ES-I3 (cell line): ENCODE measurements at regions not wholly inside any gene's neighbourhood (a gene's known extent, or its start where the extent isn't known, plus 50 kb on each side); places are given as distances from the start of the nearest gene placed in this dataset.
"Not testable (repeated sequence)": the region's sequence is repeated elsewhere in the genome, so short reads cannot be mapped to it uniquely, and the experiment has no call there.

Experiments
- H3K36me3 ChIP-seq: 2 replicates; pipeline ENCODE4 v1.6.1; 2013; ENCODE audit warnings: mild to moderate bottlenecking, low read length, control low read depth, moderate library complexity; ENCODE audit not compliant: insufficient read depth
- H3K4me1 ChIP-seq: 2 replicates; pipeline ENCODE4 v1.6.1; 2013; ENCODE audit warnings: mild to moderate bottlenecking, control low read depth, low read length; ENCODE audit not compliant: insufficient read depth
- H3K9ac ChIP-seq: 2 replicates; pipeline ENCODE4 v1.6.1; 2013; ENCODE audit warnings: low read depth, mild to moderate bottlenecking, low read length, moderate library complexity
- H3K9me3 ChIP-seq: 2 replicates; pipeline ENCODE4 v1.6.1; 2013; ENCODE audit warnings: mild to moderate bottlenecking, low read length, moderate library complexity; ENCODE audit not compliant: control insufficient read depth, insufficient read depth

GRCh38 chr15:59923508-59923907 is 80.6 kb upstream of the FOXB1 start:
- H3K4me1 ChIP-seq: no peaks in the 10 kb centered on the region
- no peaks in the 10 kb centered on the region for H3K9me3 ChIP-seq
- no peaks in the 10 kb centered on the region for H3K36me3 ChIP-seq
- no peak overlapping the region for H3K9ac ChIP-seq

GRCh38 chr15:59918994-59919951 is 84.8 kb upstream of the FOXB1 start:
- H3K9ac ChIP-seq: no peak overlapping the region

GRCh38 chr15:59917504-59918157 is 86.5 kb upstream of the FOXB1 start:
- Histone ChIP-seq H3K9ac (no peak overlapping the region), H3K9me3 (no peaks in the 10 kb centered on the region; the same call in 1 of the 2 replicates), H3K4me1 (0 out of 2 replicates have a peak, but pooled peaks cover 3% of the 10 kb centered on the region), H3K36me3 (no peaks in the 10 kb centered on the region)

More at GRCh38 chr15:59918994-59919951, 84.8 kb upstream of the FOXB1 start:
- H3K36me3 ChIP-seq: no peaks in the 10 kb centered on the region
- H3K9me3 ChIP-seq: no peaks in the 10 kb centered on the region
- 0 out of 2 replicates have a peak, but pooled peaks cover 3% of the 10 kb centered on the region for H3K4me1 ChIP-seq

- Histone ChIP-seq H3K36me3 (no peaks in the 10 kb centered on the region), H3K9ac (no peak overlapping the region), H3K4me1 (peaks cover 20% of the 10 kb centered on the region; the same call in 1 of the 2 replicates), H3K9me3 (no peaks in the 10 kb centered on the region)
These were observed 98.1 kb upstream of the FOXB1 start for GRCh38 chr15:59906046-59906445.

GRCh38 chr15:59905176-59905575 is 98.9 kb upstream of the FOXB1 start:
- Histone ChIP-seq H3K4me1 (peaks cover 20% of the 10 kb centered on the region; the same call in 1 of the 2 replicates), H3K9me3 (no peaks in the 10 kb centered on the region), H3K36me3 (no peaks in the 10 kb centered on the region), H3K9ac (no peak overlapping the region)

- no peaks in the 10 kb centered on the region for H3K9me3 ChIP-seq
- no peaks in the 10 kb centered on the region for H3K36me3 ChIP-seq
- H3K9ac ChIP-seq: no peak overlapping the region
- peaks cover 20% of the 10 kb centered on the region; the same call in 1 of the 2 replicates for H3K4me1 ChIP-seq
These were observed 99.5 kb upstream of the FOXB1 start for GRCh38 chr15:59904450-59905135.

- no peak overlapping the region for H3K9ac ChIP-seq
- no peaks in the 10 kb centered on the region for H3K36me3 ChIP-seq
- no peaks in the 10 kb centered on the region for H3K9me3 ChIP-seq
- 0 out of 2 replicates have a peak, but pooled peaks cover 6% of the 10 kb centered on the region for H3K4me1 ChIP-seq
These were observed 107.4 kb upstream of the FOXB1 start for GRCh38 chr15:59896663-59897074.

- Histone ChIP-seq H3K9ac (no peak overlapping the region), H3K9me3 (no peaks in the 10 kb centered on the region), H3K36me3 (no peaks in the 10 kb centered on the region), H3K4me1 (0 out of 2 replicates have a peak, but pooled peaks cover 6% of the 10 kb centered on the region)
These were observed 109.3 kb upstream of the FOXB1 start for GRCh38 chr15:59894835-59895234.

GRCh38 chr15:59892985-59893384 is 111.1 kb upstream of the FOXB1 start:
- Histone ChIP-seq H3K9ac (no peak overlapping the region), H3K4me1 (0 out of 2 replicates have a peak, but pooled peaks cover 6% of the 10 kb centered on the region), H3K36me3 (no peaks in the 10 kb centered on the region), H3K9me3 (no peaks in the 10 kb centered on the region)

GRCh38 chr15:59887870-59888269 is 116.2 kb upstream of the FOXB1 start:
- not testable (repeated sequence) for H3K36me3 ChIP-seq, H3K9ac ChIP-seq, H3K9me3 ChIP-seq, H3K4me1 ChIP-seq

GRCh38 chr15:59887211-59887610 is 116.9 kb upstream of the FOXB1 start:
- Histone ChIP-seq H3K9me3 (no peaks in the 10 kb centered on the region), H3K4me1 (no peaks in the 10 kb centered on the region), H3K9ac (no peak overlapping the region), H3K36me3 (no peaks in the 10 kb centered on the region)

- Histone ChIP-seq H3K36me3 (no peaks in the 10 kb centered on the region), H3K9me3 (no peaks in the 10 kb centered on the region), H3K4me1 (no peaks in the 10 kb centered on the region), H3K9ac (no peak overlapping the region)
These were observed 117.7 kb upstream of the FOXB1 start for GRCh38 chr15:59886441-59886840.

GRCh38 chr15:59885832-59886231 is 118.3 kb upstream of the FOXB1 start:
- Histone ChIP-seq H3K36me3 (no peaks in the 10 kb centered on the region), H3K9ac (no peak overlapping the region), H3K9me3 (no peaks in the 10 kb centered on the region), H3K4me1 (no peaks in the 10 kb centered on the region)
